Karpas-422 (cell line): ENCODE measurements at regions not wholly inside any gene's neighbourhood (a gene's known extent, or its start where the extent isn't known, plus 50 kb on each side); places are given as distances from the start of the nearest gene placed in this dataset.

Experiments
- DNase-seq: peaks from one replicate; pipeline ENCODE4 v3.0.0-alpha.2; 2015
- H2AFZ ChIP-seq: fragments of 200-600 bp; sonication (generic); 2 replicates; pipeline ENCODE4 v1.6.1; 2014; ENCODE audit warnings: antibody characterized with exemption, low read length, mixed read lengths
- H3K27ac ChIP-seq: fragments of 200-600 bp; sonication (generic); 2 replicates; pipeline ENCODE4 v1.5.1; 2014; ENCODE audit warnings: mild to moderate bottlenecking, low read length, moderate library complexity
- H3K27me3 ChIP-seq: fragments of 200-600 bp; sonication (generic); 2 replicates; pipeline ENCODE4 v1.6.1; 2014; ENCODE audit warnings: low read length, mixed read lengths
- H3K36me3 ChIP-seq: fragments of 200-600 bp; sonication (generic); 2 replicates; pipeline ENCODE4 v1.6.1; 2014; ENCODE audit warnings: low read length, mixed read lengths; ENCODE audit not compliant: insufficient read depth
- H3K4me1 ChIP-seq: fragments of 200-600 bp; sonication (generic); 2 replicates; pipeline ENCODE4 v1.6.1; 2014; ENCODE audit warnings: mild to moderate bottlenecking, low read length, mixed read lengths
- H3K4me2 ChIP-seq: fragments of 200-600 bp; sonication (generic); 2 replicates; pipeline ENCODE4 v1.6.1; 2014; ENCODE audit warnings: low read length, low read depth, mild to moderate bottlenecking; ENCODE audit not compliant: poor library complexity, severe bottlenecking
- H3K4me3 ChIP-seq: fragments of 200-600 bp; sonication (generic); 2 replicates; pipeline ENCODE4 v1.5.1; 2014; ENCODE audit warnings: mild to moderate bottlenecking, antibody characterized with exemption, low read length, mixed read lengths
- H3K79me2 ChIP-seq: fragments of 200-600 bp; sonication (generic); 2 replicates; pipeline ENCODE4 v1.6.1; 2014; ENCODE audit warnings: mild to moderate bottlenecking, low read length, mixed read lengths
- H3K9ac ChIP-seq: fragments of 200-600 bp; sonication (generic); 2 replicates; pipeline ENCODE4 v1.6.0; 2014; ENCODE audit warnings: low read length
- H3K9me2 ChIP-seq: fragments of 200-600 bp; sonication (generic), shearing (Covaris generic); replicated peaks from 2 replicates; pipeline ENCODE4 v1.6.0; 2014; ENCODE audit warnings: mild to moderate bottlenecking, low read length, moderate library complexity; ENCODE audit not compliant: insufficient read depth
- H3K9me3 ChIP-seq: fragments of 300-700, 200-600 bp; sonication (generic); 2 replicates; pipeline ENCODE4 v1.6.1; 2014; ENCODE audit warnings: low read length, mixed read lengths
- H4K20me1 ChIP-seq: fragments of 200-600 bp; sonication (generic); 2 replicates; pipeline ENCODE4 v1.6.1; 2014; ENCODE audit warnings: mild to moderate bottlenecking, antibody characterized with exemption, low read length, low read depth; ENCODE audit not compliant: insufficient read depth

DNA sequence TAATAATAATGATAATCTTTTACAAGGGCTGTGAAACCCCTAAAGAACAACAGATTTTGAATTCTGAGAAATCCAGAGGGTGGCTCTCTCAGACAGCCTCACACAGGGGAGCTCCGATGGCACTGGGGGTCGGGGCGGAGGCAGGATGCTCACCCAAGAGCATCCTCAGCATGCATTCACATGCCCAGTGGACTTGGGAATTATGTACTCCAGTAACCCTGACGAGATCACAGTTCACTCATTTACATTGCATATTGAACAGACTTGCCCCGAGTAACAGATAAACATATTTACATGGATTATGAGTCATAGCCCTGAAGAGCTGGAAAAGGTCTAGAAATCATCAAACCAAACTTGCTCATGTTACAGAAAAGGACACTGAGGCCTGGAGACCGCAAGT is 482.7 kb upstream of the JARID2 start:
- Histone ChIP-seq H3K27ac (no peak overlapping the region), H3K36me3 (no peaks in the 10 kb centered on the region), H3K9me3 (no peaks in the 10 kb centered on the region), H3K27me3 (no peaks in the 10 kb centered on the region), H4K20me1 (no peaks in the 10 kb centered on the region), H3K79me2 (no peaks in the 10 kb centered on the region), H3K4me3 (no peak overlapping the region), H3K9ac (no peak overlapping the region), H3K9me2 (no peaks in the 10 kb centered on the region), H2AFZ (no peak overlapping the region), H3K4me1 (no peaks in the 10 kb centered on the region), H3K4me2 (no peak overlapping the region)
- DNase-seq: no peak

DNA sequence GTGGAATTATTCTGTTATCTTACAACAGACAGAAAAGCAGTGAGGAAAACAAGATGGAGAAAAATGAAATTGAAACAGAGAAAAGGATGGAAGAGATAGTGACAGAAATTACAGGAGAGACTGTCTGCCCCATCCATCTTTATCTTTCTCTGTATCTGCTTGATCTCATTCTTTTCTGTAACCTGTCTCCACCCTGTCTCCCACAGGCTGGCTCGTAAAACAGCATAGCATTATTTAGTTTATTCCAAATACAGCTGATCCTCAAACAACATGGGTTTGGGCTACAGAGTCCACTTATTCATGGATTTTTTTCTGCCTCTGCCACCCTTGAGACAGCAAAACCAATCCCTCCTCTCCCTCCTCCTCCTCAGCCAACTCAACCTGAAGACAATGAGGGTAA is 482.3 kb upstream of the JARID2 start:
- no peak overlapping the region for H3K27ac ChIP-seq
- DNase-seq: no peak
- H3K27me3 ChIP-seq: no peaks in the 10 kb centered on the region
- H3K4me3 ChIP-seq: no peak overlapping the region
- no peaks in the 10 kb centered on the region for H3K4me1 ChIP-seq
- H3K79me2 ChIP-seq: no peaks in the 10 kb centered on the region
- H3K36me3 ChIP-seq: no peaks in the 10 kb centered on the region
- H3K9me2 ChIP-seq: no peaks in the 10 kb centered on the region
- H2AFZ ChIP-seq: no peak overlapping the region
- no peaks in the 10 kb centered on the region for H4K20me1 ChIP-seq
- no peak overlapping the region for H3K9ac ChIP-seq
- H3K4me2 ChIP-seq: no peak overlapping the region
- H3K9me3 ChIP-seq: no peaks in the 10 kb centered on the region

DNA sequence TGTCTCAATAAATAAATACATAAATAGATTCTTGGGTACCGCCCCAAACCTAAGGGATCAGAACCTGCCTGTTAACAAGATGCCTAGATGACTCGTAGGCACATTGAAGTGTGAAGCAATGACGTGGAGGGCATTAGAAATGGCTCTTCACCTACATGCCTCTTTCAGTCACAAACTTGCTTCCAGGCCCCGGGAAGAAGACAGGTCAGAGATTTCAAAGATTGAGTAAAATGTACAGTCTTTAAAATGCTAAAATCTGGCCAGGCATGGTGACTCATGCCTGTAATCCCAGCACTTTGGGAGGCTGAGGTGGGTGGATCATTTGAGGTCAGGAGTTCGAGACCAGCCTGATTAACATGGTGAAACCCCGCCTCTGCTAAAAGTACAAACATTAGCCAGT is 480.8 kb upstream of the JARID2 start:
- no peaks in the 10 kb centered on the region for H3K4me1 ChIP-seq
- no peak overlapping the region for H3K4me3 ChIP-seq
- H3K9ac ChIP-seq: no peak overlapping the region
- no peak for DNase-seq
- H3K4me2 ChIP-seq: no peak overlapping the region
- H3K27ac ChIP-seq: no peak overlapping the region
- H4K20me1 ChIP-seq: no peaks in the 10 kb centered on the region
- H3K79me2 ChIP-seq: no peaks in the 10 kb centered on the region
- no peaks in the 10 kb centered on the region for H3K27me3 ChIP-seq
- H3K36me3 ChIP-seq: no peaks in the 10 kb centered on the region
- no peak overlapping the region for H2AFZ ChIP-seq
- no peaks in the 10 kb centered on the region for H3K9me2 ChIP-seq
- no peaks in the 10 kb centered on the region for H3K9me3 ChIP-seq

GRCh38 chr6:14765721-14766390 is 480.0 kb upstream of the JARID2 start:
- Histone ChIP-seq H4K20me1 (no peaks in the 10 kb centered on the region), H3K27ac (no peak overlapping the region), H3K4me1 (no peaks in the 10 kb centered on the region), H3K9me3 (no peaks in the 10 kb centered on the region), H3K79me2 (no peaks in the 10 kb centered on the region), H3K9ac (no peak overlapping the region), H2AFZ (no peak overlapping the region), H3K9me2 (no peaks in the 10 kb centered on the region), H3K4me2 (no peak overlapping the region), H3K27me3 (no peaks in the 10 kb centered on the region), H3K36me3 (no peaks in the 10 kb centered on the region), H3K4me3 (no peak overlapping the region)
- no peak for DNase-seq

- Histone ChIP-seq H3K4me1 (no peaks in the 10 kb centered on the region), H3K4me3 (no peak overlapping the region), H3K9me3 (no peaks in the 10 kb centered on the region), H3K27me3 (no peaks in the 10 kb centered on the region), H3K79me2 (no peaks in the 10 kb centered on the region), H2AFZ (no peak overlapping the region), H3K9me2 (no peaks in the 10 kb centered on the region), H3K4me2 (no peak overlapping the region), H4K20me1 (no peaks in the 10 kb centered on the region), H3K36me3 (no peaks in the 10 kb centered on the region), H3K27ac (no peak overlapping the region), H3K9ac (no peak overlapping the region)
- DNase-seq: no peak
These were observed 479.4 kb upstream of the JARID2 start for GRCh38 chr6:14766391-14766994.

DNA sequence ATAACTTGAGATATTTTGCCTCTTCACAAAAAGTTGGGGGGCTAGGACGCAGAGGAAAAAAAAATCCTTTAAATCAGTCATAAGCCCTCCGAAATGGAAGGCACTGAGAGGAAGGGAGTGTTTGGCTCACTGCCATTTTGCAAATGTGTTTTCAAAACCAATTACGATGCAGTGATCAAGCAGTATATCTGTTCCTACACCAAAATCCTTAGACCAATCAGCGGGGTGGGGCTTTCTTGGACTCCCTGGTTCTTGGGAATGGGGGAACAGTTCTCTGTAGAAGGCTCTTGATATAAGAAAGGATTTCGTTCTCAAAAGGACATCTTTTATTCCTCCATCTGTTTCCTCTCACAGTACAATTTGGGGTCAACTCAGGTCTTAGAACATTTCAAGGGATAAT is 478.6 kb upstream of the JARID2 start:
- H2AFZ ChIP-seq: no peak overlapping the region
- H3K4me1 ChIP-seq: no peaks in the 10 kb centered on the region
- no peak overlapping the region for H3K9ac ChIP-seq
- no peaks in the 10 kb centered on the region for H3K9me3 ChIP-seq
- no peaks in the 10 kb centered on the region for H3K36me3 ChIP-seq
- no peak overlapping the region for H3K4me3 ChIP-seq
- H3K27ac ChIP-seq: no peak overlapping the region
- DNase-seq: no peak
- no peaks in the 10 kb centered on the region for H3K27me3 ChIP-seq
- no peaks in the 10 kb centered on the region for H3K79me2 ChIP-seq
- H4K20me1 ChIP-seq: no peaks in the 10 kb centered on the region
- H3K9me2 ChIP-seq: no peaks in the 10 kb centered on the region
- H3K4me2 ChIP-seq: no peak overlapping the region

- DNase-seq: no peak
- H3K36me3 ChIP-seq: no peaks in the 10 kb centered on the region
- H3K4me1 ChIP-seq: no peaks in the 10 kb centered on the region
- H2AFZ ChIP-seq: no peak overlapping the region
- no peak overlapping the region for H3K4me3 ChIP-seq
- H3K9ac ChIP-seq: no peak overlapping the region
- no peaks in the 10 kb centered on the region for H3K9me3 ChIP-seq
- no peaks in the 10 kb centered on the region for H3K79me2 ChIP-seq
- no peaks in the 10 kb centered on the region for H3K9me2 ChIP-seq
- no peak overlapping the region for H3K4me2 ChIP-seq
- no peaks in the 10 kb centered on the region for H4K20me1 ChIP-seq
- H3K27me3 ChIP-seq: no peaks in the 10 kb centered on the region
- H3K27ac ChIP-seq: no peak overlapping the region
These were observed 475.8 kb upstream of the JARID2 start for GRCh38 chr6:14770040-14770439.

DNA sequence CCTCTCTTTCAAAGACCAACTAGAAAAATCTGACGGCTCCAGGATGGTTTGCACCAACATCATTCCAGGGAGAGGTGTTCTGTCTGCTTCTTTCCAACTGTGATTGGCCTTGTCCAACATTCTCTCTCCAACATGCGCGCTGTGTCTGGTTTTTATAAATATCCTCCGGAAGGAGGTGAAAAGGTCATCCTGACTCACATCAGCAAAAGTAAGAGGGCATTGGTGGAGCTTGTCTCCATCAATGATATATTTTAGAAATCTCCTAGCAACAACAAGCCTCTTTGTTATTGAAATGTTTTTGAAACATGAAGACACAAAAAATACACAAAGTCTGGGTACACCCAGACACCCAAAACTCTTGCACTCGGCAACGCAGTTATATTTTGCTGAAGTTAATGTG is 475.3 kb upstream of the JARID2 start:
- Histone ChIP-seq H4K20me1 (no peaks in the 10 kb centered on the region), H3K4me3 (no peak overlapping the region), H3K36me3 (no peaks in the 10 kb centered on the region), H3K4me2 (no peak overlapping the region), H3K9me3 (no peaks in the 10 kb centered on the region), H3K79me2 (no peaks in the 10 kb centered on the region), H3K9ac (no peak overlapping the region), H3K9me2 (no peaks in the 10 kb centered on the region), H3K27me3 (no peaks in the 10 kb centered on the region), H3K27ac (no peak overlapping the region), H2AFZ (no peak overlapping the region), H3K4me1 (no peaks in the 10 kb centered on the region)
- DNase-seq: no peak
